Left forelimb (tissue), 1 donor: ENCODE measurements at regions not wholly inside any gene's neighbourhood (a gene's known extent, or its start where the extent isn't known, plus 50 kb on each side); places are given as distances from the start of the nearest gene placed in this dataset.
"Not testable (repeated sequence)": the region's sequence is repeated elsewhere in the genome, so short reads cannot be mapped to it uniquely, and the experiment has no call there.

Source experiments
- DNase-seq: peaks from one replicate; pipeline ENCODE4 v3.0.0-alpha.2; 2018; ENCODE audit warnings: low spot score

GRCh38 chr6:141780296-141780695 lies 352.4 kb upstream of the GJE1 start:
- no peak for DNase-seq

DNA sequence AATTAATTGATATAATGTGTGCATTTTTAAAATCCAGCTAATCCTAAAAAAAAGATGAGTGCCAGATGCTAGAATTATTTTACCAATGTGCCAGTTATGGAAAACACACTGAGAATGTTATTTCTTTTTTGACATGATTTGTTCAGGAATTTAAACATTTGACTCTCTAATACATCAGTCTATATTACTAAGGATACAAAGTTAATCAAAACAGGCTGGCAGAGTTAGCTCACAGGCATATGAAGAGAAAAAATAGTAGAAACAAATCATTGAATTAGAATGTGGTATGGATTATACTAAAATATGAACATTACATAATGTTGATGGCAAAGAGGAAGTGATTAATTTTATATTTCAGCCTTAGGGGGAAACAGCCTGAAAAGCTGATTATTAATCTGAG lies 368.3 kb upstream of the GJE1 start:
- no peak for DNase-seq

DNA sequence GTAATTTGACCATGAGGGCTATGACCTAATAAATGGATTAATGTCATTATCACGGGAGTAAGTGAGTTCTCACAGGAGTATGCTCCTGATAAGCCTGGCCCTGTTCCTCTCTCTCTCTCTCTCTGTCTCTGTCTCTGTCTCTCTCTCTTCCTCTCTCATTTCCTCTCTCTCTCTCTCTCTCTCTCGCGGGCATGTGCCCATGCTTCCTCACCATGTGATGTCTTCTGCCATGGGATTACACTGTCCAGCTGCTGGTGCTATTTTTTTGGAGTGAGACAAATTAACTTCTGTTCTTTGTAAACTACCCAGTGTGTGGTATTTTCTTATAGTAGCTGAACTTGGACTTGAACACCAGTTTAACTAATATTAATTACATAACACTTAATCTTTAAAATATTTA lies 374.3 kb upstream of the GJE1 start:
- no peak for DNase-seq

- DNase-seq, result no peak
Observed at GRCh38 chr6:141753180-141753579, 379.5 kb upstream of the GJE1 start.

- DNase-seq, result no peak
Observed at GRCh38 chr6:141752677-141753076, 380.0 kb upstream of the GJE1 start.

- DNase-seq, result not testable (repeated sequence)
Observed at GRCh38 chr6:141746324-141746723, 386.4 kb upstream of the GJE1 start.

GRCh38 chr6:141744971-141745370 lies 387.8 kb upstream of the GJE1 start:
- DNase-seq, result peak; percentile 67

GRCh38 chr6:141744194-141744925 lies 388.4 kb upstream of the GJE1 start:
- no peak for DNase-seq

DNA sequence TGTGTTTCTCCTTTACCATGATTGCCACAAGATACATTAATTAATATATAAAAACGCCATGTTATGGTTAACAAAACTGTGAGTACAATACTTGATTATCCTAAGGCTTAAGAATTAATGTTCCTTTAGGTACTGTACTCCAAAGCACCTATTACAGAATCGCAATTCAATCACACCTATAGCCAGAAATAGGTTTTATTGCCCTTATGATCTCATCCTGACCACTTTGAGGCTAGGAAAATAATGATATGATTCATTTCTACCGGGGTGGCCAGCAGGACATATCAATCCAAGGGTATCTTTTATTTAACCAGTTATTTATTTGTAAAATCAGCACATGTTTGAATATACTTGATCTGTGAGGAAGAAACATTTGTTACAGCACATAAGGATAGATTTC lies 396.6 kb upstream of the GJE1 start:
- no peak for DNase-seq

- no peak for DNase-seq
Observed at GRCh38 chr6:141735126-141735525, 397.6 kb upstream of the GJE1 start.

DNA sequence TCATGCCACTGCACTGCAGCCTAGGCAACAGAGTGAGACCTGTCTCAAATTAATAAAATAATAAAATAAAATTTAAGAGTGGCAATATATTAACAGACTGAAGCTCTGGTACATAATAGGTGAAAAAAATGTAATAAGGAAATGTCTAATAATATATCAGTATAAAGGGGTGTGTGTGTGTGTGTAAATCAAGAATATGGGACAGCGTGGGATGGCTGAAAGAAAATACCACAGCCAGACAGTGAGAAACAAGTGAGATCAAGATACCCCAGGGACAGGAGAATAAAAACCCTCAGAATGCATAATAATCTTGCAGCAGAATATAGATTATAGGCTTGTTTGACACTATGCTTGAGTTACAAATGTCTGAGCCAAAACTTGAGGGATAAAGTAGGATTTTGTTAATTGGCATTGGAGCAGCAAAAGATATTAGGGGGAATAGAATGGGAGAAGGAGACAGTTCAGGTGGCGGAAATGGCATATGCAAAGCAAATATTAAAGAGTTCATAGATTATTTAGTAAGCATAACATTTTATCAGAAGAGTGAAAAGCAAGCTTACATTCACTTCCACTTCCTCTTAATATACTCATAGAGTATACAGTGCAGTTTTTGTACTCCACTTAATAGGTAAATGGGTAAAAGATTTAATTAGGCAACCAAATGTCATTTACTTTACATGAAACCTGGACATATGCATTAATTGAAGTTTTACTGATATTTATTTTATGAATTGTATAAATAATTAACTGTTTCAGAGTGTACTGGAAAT lies 398.5 kb upstream of the GJE1 start:
- DNase-seq, result no peak

GRCh38 chr6:141729146-141729545 lies 403.6 kb upstream of the GJE1 start:
- no peak for DNase-seq

GRCh38 chr6:141728330-141728729 lies 404.4 kb upstream of the GJE1 start:
- no peak for DNase-seq

- no peak for DNase-seq
Observed at GRCh38 chr6:141726248-141726647, 406.5 kb upstream of the GJE1 start.

DNA sequence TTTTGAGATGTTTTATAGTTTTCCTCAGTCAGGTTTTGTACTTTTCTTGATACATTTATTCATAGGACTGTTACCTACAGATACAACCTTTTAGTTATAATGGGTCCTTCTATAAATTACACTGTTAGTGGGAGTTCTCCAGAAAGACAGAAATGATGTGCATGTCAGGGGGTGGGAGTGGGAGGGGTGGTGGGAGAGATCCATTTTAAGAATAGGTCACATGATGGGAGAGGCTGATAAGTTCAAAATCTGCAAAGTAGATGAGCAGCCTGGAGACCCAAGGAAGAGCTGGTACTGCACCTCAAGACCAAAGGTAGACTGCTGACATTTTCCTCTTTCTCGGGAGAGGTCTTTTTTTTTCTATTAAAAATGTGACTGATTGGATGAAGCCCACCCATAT lies 408.0 kb upstream of the GJE1 start:
- DNase-seq, result no peak

DNA sequence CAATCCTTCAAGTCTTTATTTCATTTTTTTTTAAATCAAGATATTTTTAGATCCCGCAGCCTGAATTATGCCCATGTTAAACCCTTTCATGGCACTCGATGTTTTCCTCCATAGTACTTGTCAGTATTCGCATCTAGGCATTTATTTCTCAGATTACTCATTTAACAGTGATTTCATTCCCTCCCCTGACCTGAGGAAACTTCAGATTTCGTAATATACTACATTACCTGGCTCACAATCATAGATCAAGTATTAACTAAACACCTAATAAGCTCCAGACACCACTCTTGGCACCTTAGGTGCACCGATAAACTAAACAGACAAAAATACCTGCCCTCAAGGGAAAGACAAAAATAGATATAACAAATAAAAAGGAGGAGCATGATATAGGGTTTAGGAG lies 413.2 kb upstream of the GJE1 start:
- no peak for DNase-seq

GRCh38 chr6:141705431-141705830 lies 427.3 kb upstream of the GJE1 start:
- no peak for DNase-seq

GRCh38 chr6:141704151-141704550 lies 428.6 kb upstream of the GJE1 start:
- DNase-seq, result no peak

DNA sequence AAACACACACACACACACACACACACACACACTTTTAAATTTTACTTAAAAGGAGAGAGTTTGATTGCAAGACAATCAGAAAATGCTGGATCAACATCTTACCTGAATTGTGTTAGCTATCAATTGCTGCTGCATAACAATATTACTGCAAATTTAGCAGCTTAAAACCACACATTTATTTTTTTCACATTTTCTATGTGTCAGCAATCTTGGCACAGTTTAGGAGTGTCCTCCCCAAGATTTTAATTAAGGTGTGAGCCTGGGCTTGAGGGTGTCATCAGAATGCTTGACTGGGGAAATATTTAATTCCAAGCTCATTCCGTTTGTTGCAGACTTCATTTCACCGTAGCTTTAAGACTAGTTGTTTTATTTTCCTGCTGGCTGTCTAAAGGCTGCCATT lies 431.0 kb upstream of the GJE1 start:
- no peak for DNase-seq

GRCh38 chr6:141700819-141701218 lies 431.9 kb upstream of the GJE1 start:
- no peak for DNase-seq

DNA sequence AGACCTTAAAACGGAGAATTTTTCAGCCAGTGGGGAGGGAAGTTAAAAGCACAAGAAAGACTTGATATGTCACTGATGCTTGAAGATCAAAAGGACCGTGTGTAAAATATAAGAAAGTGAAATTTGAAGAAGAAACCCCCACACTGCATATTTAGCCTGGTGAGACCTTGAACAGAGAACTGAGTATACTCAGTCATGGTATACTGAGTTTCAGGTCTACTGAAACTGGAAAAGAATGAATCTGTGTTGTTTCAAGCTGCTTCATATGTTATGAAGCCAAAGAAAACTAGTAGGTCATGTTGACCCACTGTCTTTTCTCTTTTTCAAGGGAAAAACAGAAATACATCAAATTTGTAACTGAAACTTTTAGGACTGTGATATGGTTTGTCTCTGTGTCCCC lies 443.8 kb upstream of the GJE1 start:
- DNase-seq, result no peak

DNA sequence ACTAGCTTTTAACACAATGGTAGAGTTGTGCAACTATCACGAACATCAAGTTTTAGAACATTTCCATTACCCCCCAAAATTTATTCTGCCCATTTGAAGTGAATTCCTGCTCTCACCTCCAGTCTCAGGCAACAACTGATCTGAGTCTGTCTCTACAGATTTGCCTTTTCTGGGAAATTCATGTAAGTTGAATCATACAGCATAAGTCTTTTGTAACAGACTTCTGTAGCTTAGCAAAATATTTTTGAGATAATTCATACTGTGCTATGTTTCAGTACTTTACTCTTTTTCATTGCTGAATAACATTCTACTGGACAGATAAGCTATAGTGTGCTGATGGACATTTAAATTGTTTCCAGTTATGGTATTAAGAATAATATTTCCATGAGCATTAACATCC lies 447.3 kb upstream of the GJE1 start:
- no peak for DNase-seq

- DNase-seq, result no peak
Observed at GRCh38 chr6:141682391-141682790, 450.3 kb upstream of the GJE1 start.
